A673 (cell line): ENCODE measurements at regions not wholly inside any gene's neighbourhood (a gene's known extent, or its start where the extent isn't known, plus 50 kb on each side); places are given as distances from the start of the nearest gene placed in this dataset.

Experiments used
- EZH2 ChIP-seq: fragments of 200-600 bp; sonication (generic); IDR thresholded peaks from 2 replicates; pipeline ENCODE4 v1.6.1; 2017; ENCODE audit warnings: borderline replicate concordance, low read depth, mild to moderate bottlenecking, mixed read lengths, antibody characterized with exemption, low read length; ENCODE audit not compliant: poor library complexity, severe bottlenecking
- TF ChIP-seq, protein P1 (sequence below): fragments of 300-800, 200-600 bp; sonication (generic); conservative IDR thresholded peaks from 2 replicates; pipeline ENCODE4 v1.5.1; 2017; ENCODE audit warnings: low read depth, mild to moderate bottlenecking, antibody characterized with exemption, low read length, moderate library complexity, mixed read lengths

DNA sequence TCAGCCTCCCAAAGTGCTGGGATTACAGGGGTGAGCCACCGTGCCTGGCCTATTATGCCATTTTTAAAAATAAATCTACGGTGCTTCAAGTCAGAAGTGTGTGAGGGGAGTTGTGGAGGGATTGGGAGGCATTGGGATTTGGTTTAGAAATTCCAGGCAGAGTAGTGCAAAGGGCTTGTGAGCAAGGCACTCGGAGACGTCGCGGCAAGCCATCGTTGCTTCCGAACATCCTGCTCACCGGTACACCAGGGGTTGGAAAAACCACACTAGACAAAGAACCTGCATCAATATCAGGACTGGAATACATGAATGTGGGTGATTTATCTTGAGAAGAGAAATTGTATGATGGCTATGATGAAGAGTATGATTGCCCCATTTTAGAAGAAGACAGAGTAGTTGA is 227.0 kb downstream of the ALG10 start:
- TF ChIP-seq, protein P1, sequence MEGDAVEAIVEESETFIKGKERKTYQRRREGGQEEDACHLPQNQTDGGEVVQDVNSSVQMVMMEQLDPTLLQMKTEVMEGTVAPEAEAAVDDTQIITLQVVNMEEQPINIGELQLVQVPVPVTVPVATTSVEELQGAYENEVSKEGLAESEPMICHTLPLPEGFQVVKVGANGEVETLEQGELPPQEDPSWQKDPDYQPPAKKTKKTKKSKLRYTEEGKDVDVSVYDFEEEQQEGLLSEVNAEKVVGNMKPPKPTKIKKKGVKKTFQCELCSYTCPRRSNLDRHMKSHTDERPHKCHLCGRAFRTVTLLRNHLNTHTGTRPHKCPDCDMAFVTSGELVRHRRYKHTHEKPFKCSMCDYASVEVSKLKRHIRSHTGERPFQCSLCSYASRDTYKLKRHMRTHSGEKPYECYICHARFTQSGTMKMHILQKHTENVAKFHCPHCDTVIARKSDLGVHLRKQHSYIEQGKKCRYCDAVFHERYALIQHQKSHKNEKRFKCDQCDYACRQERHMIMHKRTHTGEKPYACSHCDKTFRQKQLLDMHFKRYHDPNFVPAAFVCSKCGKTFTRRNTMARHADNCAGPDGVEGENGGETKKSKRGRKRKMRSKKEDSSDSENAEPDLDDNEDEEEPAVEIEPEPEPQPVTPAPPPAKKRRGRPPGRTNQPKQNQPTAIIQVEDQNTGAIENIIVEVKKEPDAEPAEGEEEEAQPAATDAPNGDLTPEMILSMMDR, result no peak
- TF ChIP-seq EZH2, result no peak
